ENCODE measurements at regions not wholly inside any gene's neighbourhood (a gene's known extent, or its start where the extent isn't known, plus 50 kb on each side); places are given as distances from the start of the nearest gene placed in this dataset.

- H3K4me3 Mint-ChIP-seq, result no peak overlapping the region
- no peaks in the 10 kb centered on the region for H3K9me3 Mint-ChIP-seq
- peaks cover 11% of the 10 kb centered on the region for H3K4me1 Mint-ChIP-seq (ENCODE audit: low read depth)
- no peak overlapping the region for H3K27ac Mint-ChIP-seq
- intact Hi-C loops (cut with micrococcal nuclease), result no loop called here
- no peaks in the 10 kb centered on the region for H3K36me3 Mint-ChIP-seq (ENCODE audit: low read depth)
- no peaks in the 10 kb centered on the region for H3K27me3 Mint-ChIP-seq
These were observed 217.6 kb upstream of the TANK start for GRCh38 chr2:160942476-160943142.

DNA sequence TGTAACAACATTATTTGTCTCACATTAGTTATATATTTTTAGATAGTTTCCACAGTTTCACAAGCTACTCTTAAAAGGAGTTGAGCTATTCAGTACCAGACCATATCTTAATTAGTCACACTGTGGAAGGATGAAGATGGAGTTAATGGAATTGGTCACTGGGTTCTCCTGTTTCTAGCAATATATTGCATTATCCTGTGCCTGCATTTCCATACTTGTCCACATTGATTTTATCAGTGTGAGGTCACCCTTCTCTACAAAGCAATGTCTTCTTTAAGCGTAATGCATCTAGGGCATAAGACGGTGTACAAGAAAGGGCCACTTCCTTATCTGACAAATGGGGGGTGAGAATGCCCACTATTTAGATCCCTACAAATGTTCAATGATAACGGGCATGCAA, 216.8 kb upstream of the TANK start:
- H3K36me3 Mint-ChIP-seq (ENCODE audit: low read depth), result no peaks in the 10 kb centered on the region
- intact Hi-C loops (cut with micrococcal nuclease), result no loop called here
- H3K4me3 Mint-ChIP-seq, result no peak overlapping the region
- no peak overlapping the region for H3K27ac Mint-ChIP-seq
- peaks cover 11% of the 10 kb centered on the region for H3K4me1 Mint-ChIP-seq (ENCODE audit: low read depth)
- H3K9me3 Mint-ChIP-seq, result no peaks in the 10 kb centered on the region
- no peaks in the 10 kb centered on the region for H3K27me3 Mint-ChIP-seq

DNA sequence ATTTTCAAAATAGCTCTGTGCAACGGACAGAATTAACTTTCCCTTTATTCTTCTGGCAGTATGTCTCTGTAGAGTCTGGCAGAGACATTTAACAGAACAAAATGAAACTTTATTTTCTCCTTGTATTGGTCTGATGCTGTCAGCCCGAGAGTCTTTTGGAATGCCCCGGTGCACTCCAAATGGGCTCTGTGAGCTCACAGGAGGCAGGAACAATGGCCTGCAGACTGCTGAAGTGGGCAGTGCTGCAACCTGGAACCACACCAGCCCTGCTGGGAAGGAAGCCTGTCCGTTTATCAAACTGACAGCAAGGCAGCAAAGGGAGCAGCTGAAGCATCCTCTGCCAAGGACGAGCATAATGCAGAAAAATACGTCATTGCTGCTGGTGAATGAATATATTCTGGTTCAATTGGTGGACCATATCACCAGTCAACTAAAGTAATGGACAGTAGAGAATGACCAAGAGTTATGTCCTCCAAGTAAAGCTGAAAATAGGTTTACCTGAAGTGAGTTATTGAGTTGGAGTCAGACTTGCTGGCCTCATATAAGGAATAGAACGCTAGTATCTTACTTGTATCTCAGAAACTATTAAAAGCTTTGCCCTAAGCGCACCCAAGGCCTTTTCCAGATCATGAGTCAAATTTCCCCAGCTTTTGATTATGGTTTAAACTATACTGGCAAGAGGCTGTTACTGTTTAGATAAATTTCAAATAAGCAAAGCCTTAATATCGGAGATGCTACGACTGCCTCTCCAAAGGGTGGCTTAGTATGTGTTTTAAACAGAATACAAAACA, 207.6 kb upstream of the TANK start:
- Mint-ChIP-seq H3K27me3 (peaks cover 2% of the 10 kb centered on the region), H3K27ac (no peak overlapping the region), H3K4me1 (ENCODE audit: low read depth) (peaks cover 4% of the 10 kb centered on the region), H3K4me3 (no peak overlapping the region), H3K36me3 (ENCODE audit: low read depth) (no peaks in the 10 kb centered on the region), H3K9me3 (no peaks in the 10 kb centered on the region)
- intact Hi-C loops (cut with micrococcal nuclease), result no loop called here

DNA sequence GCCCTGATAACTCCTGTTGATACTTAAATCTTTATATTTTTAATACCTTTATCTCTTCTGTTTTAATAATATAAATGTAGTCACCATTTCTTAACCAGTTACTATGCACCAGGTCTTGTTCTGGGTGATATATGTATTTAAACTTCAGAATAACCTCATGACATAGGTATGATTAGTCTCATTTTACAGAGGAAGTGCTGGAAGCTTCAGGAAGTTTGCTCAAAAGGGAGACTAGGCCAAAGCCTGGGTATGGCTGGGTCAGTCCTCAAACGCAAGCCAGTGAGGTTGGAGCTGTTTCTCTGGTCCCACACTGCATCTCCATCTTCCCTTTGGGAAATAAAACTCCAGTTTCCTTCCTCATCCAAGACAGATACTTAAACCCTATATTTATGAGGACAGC, 204.7 kb upstream of the TANK start:
- Mint-ChIP-seq H3K9me3 (no peaks in the 10 kb centered on the region), H3K36me3 (ENCODE audit: low read depth) (no peaks in the 10 kb centered on the region), H3K4me3 (no peak overlapping the region), H3K27ac (no peak overlapping the region), H3K27me3 (peaks cover 2% of the 10 kb centered on the region), H3K4me1 (ENCODE audit: low read depth) (peaks cover 5% of the 10 kb centered on the region)
- intact Hi-C loops (cut with micrococcal nuclease), result no loop called here

- peaks cover 2% of the 10 kb centered on the region for H3K27me3 Mint-ChIP-seq
- intact Hi-C loops (cut with micrococcal nuclease), result no loop called here
- H3K9me3 Mint-ChIP-seq, result no peaks in the 10 kb centered on the region
These were observed 203.9 kb upstream of the TANK start for GRCh38 chr2:160956243-160956802.

GRCh38 chr2:160963957-160964356, 196.3 kb upstream of the TANK start:
- intact Hi-C loops (cut with micrococcal nuclease), result no loop called here
- H3K4me1 Mint-ChIP-seq (ENCODE audit: low read depth), result no peaks in the 10 kb centered on the region
- no peak overlapping the region for H3K27ac Mint-ChIP-seq
- H3K4me3 Mint-ChIP-seq, result no peak overlapping the region
- H3K9me3 Mint-ChIP-seq, result no peaks in the 10 kb centered on the region
- no peaks in the 10 kb centered on the region for H3K36me3 Mint-ChIP-seq (ENCODE audit: low read depth)
- H3K27me3 Mint-ChIP-seq, result peaks cover 3% of the 10 kb centered on the region

More at GRCh38 chr2:160956243-160956802, 203.9 kb upstream of the TANK start:
- Mint-ChIP-seq H3K4me1 (ENCODE audit: low read depth) (peaks cover 5% of the 10 kb centered on the region), H3K4me3 (no peak overlapping the region), H3K36me3 (ENCODE audit: low read depth) (no peaks in the 10 kb centered on the region), H3K27ac (no peak overlapping the region)

- no peaks in the 10 kb centered on the region for H3K9me3 Mint-ChIP-seq
- no peak overlapping the region for H3K27ac Mint-ChIP-seq
- H3K27me3 Mint-ChIP-seq, result peaks cover 3% of the 10 kb centered on the region
- no peaks in the 10 kb centered on the region for H3K36me3 Mint-ChIP-seq (ENCODE audit: low read depth)
- intact Hi-C loops (cut with micrococcal nuclease), result no loop called here
- H3K4me1 Mint-ChIP-seq (ENCODE audit: low read depth), result no peaks in the 10 kb centered on the region
- no peak overlapping the region for H3K4me3 Mint-ChIP-seq
These were observed 192.7 kb upstream of the TANK start for GRCh38 chr2:160967523-160967922.

DNA sequence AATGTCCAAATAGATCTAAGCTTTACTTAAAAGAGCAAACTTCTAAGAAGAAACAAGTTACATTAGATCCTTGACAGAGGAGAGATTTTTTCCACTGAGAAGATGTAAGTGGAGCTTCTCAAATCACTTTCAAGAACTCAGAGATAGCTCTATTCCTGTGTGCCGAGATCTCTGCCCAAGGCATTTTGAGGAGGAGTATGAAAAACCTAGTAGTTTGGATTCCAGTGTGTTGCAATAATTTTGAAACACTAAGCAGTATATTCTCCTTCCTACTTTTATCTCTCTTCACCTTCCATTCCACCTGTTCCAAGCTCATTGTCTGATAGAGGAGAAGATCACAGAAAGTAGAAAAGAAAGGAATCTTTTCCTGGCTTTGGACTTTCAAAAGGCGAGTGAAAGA, 192.0 kb upstream of the TANK start:
- intact Hi-C loops (cut with micrococcal nuclease), result no loop called here
- no peak overlapping the region for H3K27ac Mint-ChIP-seq
- H3K4me1 Mint-ChIP-seq (ENCODE audit: low read depth), result no peaks in the 10 kb centered on the region
- H3K9me3 Mint-ChIP-seq, result no peaks in the 10 kb centered on the region
- no peaks in the 10 kb centered on the region for H3K36me3 Mint-ChIP-seq (ENCODE audit: low read depth)
- no peak overlapping the region for H3K4me3 Mint-ChIP-seq
- peaks cover 3% of the 10 kb centered on the region for H3K27me3 Mint-ChIP-seq

DNA sequence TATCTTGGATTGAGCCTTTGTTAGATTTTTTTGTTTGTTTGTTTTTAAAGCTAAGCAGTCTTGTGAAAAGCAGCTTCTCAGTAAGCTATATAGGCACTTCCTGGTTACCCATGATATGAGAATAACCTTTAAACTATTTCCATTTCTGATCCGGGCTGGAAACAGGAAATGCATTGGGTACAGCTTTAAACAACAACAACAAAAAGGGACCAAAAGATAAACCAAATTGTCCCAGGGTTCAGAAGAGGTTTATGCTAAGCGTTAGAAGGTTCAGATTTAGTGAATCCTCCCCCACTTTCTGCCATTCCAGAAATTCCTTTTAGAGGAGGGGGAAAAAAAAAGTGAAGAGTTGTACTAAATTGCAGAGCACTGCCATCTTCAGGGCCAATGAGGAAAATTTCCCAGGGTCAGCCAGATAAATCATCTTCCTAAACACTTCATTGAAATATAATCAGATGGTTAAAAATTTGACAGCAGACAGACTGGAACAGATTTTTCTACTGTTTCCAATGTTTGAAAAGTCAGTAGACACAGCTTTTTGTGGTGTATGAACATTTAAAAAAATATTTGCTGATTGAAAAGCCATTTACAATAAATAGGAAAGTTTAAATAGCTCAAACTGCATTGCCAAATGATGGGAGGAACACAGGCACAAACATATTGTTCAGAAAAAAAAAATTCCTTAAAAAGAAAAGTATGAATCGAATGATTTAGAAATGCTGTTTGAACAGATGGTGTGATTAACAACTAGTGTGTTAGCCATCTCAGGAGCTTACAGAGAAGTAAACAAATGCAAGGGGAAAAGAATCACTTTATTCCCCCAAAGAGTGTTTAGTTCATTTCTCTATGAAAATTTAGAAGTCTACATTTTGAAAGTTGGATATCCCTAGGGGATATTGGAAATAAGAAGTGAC, 189.9 kb upstream of the TANK start:
- Mint-ChIP-seq H3K27ac (no peak overlapping the region), H3K27me3 (peaks cover 3% of the 10 kb centered on the region), H3K36me3 (ENCODE audit: low read depth) (no peaks in the 10 kb centered on the region), H3K4me1 (ENCODE audit: low read depth) (no peaks in the 10 kb centered on the region), H3K9me3 (no peaks in the 10 kb centered on the region), H3K4me3 (peak overlapping the region; percentile 13)
- intact Hi-C loops (cut with micrococcal nuclease), result loop anchor here (10.0 kb wide), 1 partner anchor 646 kb away; no protein-coding TSS in a partner anchor

DNA sequence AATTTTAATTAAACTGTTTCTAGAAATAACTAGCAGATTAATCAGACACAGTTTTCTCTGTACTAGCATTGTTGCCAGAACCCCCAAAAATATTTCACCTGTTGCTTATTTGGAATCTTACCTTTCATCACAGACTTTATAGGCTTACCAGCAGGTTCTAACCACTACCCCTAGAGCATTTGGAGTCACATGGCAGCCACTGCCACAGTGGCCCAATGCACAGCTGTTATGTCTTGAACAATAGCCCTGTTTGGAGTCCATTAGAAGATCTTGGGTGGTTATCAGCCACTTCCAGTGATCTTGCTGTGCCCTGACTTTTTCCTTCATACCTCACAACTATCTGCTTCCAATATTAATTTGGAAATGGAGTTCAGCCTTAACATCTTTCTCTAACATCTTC, 186.2 kb upstream of the TANK start:
- Mint-ChIP-seq H3K4me3 (no peak overlapping the region), H3K9me3 (no peaks in the 10 kb centered on the region)
- intact Hi-C loops (cut with micrococcal nuclease), result loop anchor here (10.0 kb wide), 1 partner anchor 649 kb away; no protein-coding TSS in a partner anchor

GRCh38 chr2:160974803-160975202, 185.4 kb upstream of the TANK start:
- intact Hi-C loops (cut with micrococcal nuclease), result loop anchor here (10.0 kb wide), 1 partner anchor 650 kb away; no protein-coding TSS in a partner anchor
- Mint-ChIP-seq H3K4me1 (ENCODE audit: low read depth) (no peaks in the 10 kb centered on the region), H3K9me3 (no peaks in the 10 kb centered on the region), H3K4me3 (no peak overlapping the region), H3K27ac (no peak overlapping the region), H3K27me3 (no peaks in the 10 kb centered on the region), H3K36me3 (ENCODE audit: low read depth) (no peaks in the 10 kb centered on the region)

More for the DNA sequence above, 186.2 kb upstream of the TANK start:
- Mint-ChIP-seq H3K36me3 (ENCODE audit: low read depth) (no peaks in the 10 kb centered on the region), H3K27ac (no peak overlapping the region), H3K27me3 (no peaks in the 10 kb centered on the region), H3K4me1 (ENCODE audit: low read depth) (no peaks in the 10 kb centered on the region)

DNA sequence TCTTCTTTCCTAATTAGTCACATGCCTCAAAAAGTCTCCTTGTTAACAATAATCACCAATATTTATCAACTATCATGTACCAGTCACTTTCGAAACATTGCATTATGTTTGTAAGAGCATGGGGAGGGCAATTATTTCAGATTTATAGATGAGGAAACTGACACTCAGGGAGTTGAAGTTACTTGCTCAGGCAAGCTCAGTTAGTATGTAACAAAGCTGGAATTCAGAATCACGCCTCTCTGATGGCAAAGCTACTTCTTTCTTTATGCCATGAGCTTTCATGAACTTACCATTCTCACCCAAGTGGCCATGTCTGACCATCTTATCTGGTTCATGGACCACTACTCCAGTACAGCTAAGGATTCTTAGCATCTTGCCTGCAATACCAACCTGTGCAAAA, 183.4 kb upstream of the TANK start:
- Mint-ChIP-seq H3K9me3 (no peaks in the 10 kb centered on the region), H3K27ac (no peak overlapping the region), H3K4me3 (no peak overlapping the region), H3K36me3 (ENCODE audit: low read depth) (no peaks in the 10 kb centered on the region), H3K27me3 (no peaks in the 10 kb centered on the region), H3K4me1 (ENCODE audit: low read depth) (no peaks in the 10 kb centered on the region)
- intact Hi-C loops (cut with micrococcal nuclease), result loop anchor here (10.0 kb wide), 1 partner anchor 652 kb away; no protein-coding TSS in a partner anchor

- Mint-ChIP-seq H3K4me3 (no peak overlapping the region), H3K36me3 (ENCODE audit: low read depth) (no peaks in the 10 kb centered on the region), H3K9me3 (no peaks in the 10 kb centered on the region), H3K4me1 (ENCODE audit: low read depth) (no peaks in the 10 kb centered on the region), H3K27ac (no peak overlapping the region), H3K27me3 (no peaks in the 10 kb centered on the region)
- intact Hi-C loops (cut with micrococcal nuclease), result loop anchor here (10.0 kb wide), 1 partner anchor 653 kb away; no protein-coding TSS in a partner anchor
These were observed 182.9 kb upstream of the TANK start for GRCh38 chr2:160977376-160977775.

Data from dendritic cell treated with granulocyte-macrophage colony-stimulating factor and Interleukin-4, amounts not matched to agents 40 ng/mL and 50 ng/mL, for 4 days (primary cell).